ENCODE measurements at regions not wholly inside any gene's neighbourhood (a gene's known extent, or its start where the extent isn't known, plus 50 kb on each side); places are given as distances from the start of the nearest gene placed in this dataset.

DNA sequence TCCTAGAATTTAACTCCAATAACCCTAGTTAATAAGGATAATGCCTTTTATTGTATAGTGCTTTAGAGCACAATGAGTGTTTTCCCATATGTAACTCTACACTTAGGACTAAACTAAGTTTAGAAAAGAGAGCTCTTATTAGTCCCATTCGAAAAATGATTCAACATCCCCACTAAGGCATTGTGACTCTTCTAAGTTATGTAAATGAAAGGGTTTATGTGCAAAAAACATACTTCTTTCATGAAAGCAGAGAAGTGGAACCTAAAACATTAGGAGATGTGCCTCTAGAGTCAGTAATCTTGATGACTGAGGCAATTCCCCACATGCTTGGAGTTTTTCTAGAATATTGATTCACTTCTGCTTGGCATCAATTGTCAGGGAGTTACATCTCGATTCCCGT lies 344.1 kb upstream of the ZNF717 start:
- no peaks in the 10 kb centered on the region for H3K36me3 ChIP-seq (ENCODE audit: control insufficient read depth, insufficient read depth, low read length, severe bottlenecking)
- H3K9ac ChIP-seq (ENCODE audit: low read length), result no peak overlapping the region
- no peaks in the 10 kb centered on the region for H3K9me3 ChIP-seq (ENCODE audit: control insufficient read depth, low read length)
- DNase-seq (ENCODE audit: low read depth), result no peak
- H3K4me1 ChIP-seq (ENCODE audit: control insufficient read depth, insufficient read depth, low read length), result peaks cover 9% of the 10 kb centered on the region
- H3K27me3 ChIP-seq (replicated peaks; ENCODE audit: control insufficient read depth, insufficient read depth, low read length), result no peaks in the 10 kb centered on the region
- no peak overlapping the region for H3K4me3 ChIP-seq (ENCODE audit: low read length)

DNA sequence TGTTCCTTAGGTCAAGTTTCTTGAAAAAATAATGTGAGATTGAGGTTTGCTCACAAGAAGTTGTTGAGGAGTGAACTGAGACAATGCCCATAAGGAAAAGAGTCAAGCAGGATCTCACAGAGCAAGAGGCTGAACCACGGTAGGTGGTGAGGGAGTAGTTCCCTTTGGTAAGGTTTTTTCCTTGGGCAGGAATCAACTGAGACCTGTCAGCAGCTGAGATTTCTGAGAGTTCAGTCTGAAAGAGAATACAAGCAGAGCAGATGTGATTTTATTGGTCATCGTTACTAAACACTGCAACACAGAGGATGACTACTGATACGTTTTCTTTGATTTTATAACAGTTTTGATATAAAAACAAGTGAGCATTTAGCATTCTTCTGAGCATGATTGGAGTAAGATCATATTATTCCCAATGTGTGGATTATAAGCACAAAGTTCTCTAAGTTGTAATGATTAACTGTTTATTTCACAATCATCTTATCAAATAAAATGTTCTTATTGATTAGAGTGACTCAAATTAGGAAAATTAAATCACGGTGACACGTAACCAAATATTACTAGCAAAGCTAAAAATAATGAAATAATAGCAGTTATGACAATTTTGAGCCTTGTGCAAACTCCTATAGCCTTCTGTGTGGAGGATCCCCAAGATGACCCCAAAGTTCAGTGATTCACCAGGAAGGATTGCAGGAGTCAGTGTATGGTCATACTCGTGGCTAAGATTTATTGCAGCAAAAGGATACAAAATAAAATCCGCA lies 346.2 kb upstream of the ZNF717 start:
- no peak overlapping the region for H3K9ac ChIP-seq (ENCODE audit: low read length)
- DNase-seq (ENCODE audit: low read depth), result peak; percentile 29
- H3K4me3 ChIP-seq (ENCODE audit: low read length), result no peak overlapping the region
- no peaks in the 10 kb centered on the region for H3K36me3 ChIP-seq (ENCODE audit: control insufficient read depth, insufficient read depth, low read length, severe bottlenecking)
- peaks cover 9% of the 10 kb centered on the region for H3K4me1 ChIP-seq (ENCODE audit: control insufficient read depth, insufficient read depth, low read length)
- no peaks in the 10 kb centered on the region for H3K27me3 ChIP-seq (replicated peaks; ENCODE audit: control insufficient read depth, insufficient read depth, low read length)
- H3K9me3 ChIP-seq (ENCODE audit: control insufficient read depth, low read length), result no peaks in the 10 kb centered on the region

DNA sequence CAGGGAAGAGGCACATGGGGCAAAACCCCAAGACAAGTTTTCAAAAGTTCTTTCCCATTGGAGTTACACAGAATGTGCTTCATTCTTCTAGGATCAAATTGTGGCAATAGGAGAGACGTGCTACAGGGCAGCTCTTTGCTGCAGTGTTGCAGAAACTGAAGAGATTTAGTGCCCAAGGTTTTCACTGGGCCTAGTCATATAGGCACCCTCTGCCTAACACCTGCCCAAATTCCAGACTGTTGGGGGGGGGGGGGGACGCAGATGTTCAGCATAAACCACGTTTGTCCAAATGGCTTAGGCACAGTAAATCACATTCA lies 346.8 kb upstream of the ZNF717 start:
- DNase-seq (ENCODE audit: low read depth), result no peak
- no peaks in the 10 kb centered on the region for H3K36me3 ChIP-seq (ENCODE audit: control insufficient read depth, insufficient read depth, low read length, severe bottlenecking)
- H3K27me3 ChIP-seq (replicated peaks; ENCODE audit: control insufficient read depth, insufficient read depth, low read length), result no peaks in the 10 kb centered on the region

DNA sequence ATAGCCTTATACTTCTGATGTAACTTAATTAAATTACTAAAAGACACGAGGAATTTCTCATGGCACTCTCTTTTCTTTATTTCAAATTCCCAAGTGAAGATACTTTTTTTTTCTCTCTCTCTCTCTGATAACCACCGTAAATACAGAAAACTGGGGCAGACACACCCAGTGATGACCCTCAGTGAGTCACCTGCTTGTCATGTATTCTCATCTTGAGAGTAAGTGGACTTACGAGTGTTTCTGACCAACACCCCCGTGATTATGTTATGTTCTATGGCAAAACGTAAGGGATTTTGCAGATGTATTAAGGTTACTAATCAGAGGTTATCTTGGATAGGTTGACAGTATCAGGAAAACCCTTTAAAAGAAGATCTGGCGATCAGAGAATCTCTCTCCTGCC lies 348.8 kb upstream of the ZNF717 start:
- Histone ChIP-seq H3K9ac (ENCODE audit: low read length) (no peak overlapping the region), H3K9me3 (ENCODE audit: control insufficient read depth, low read length) (no peaks in the 10 kb centered on the region), H3K27me3 (replicated peaks; ENCODE audit: control insufficient read depth, insufficient read depth, low read length) (no peaks in the 10 kb centered on the region), H3K36me3 (ENCODE audit: control insufficient read depth, insufficient read depth, low read length, severe bottlenecking) (no peaks in the 10 kb centered on the region), H3K4me3 (ENCODE audit: low read length) (no peak overlapping the region), H3K4me1 (ENCODE audit: control insufficient read depth, insufficient read depth, low read length) (peaks cover 9% of the 10 kb centered on the region)
- DNase-seq (ENCODE audit: low read depth), result no peak

More for the DNA sequence above, 346.8 kb upstream of the ZNF717 start:
- no peak overlapping the region for H3K4me3 ChIP-seq (ENCODE audit: low read length)
- H3K9ac ChIP-seq (ENCODE audit: low read length), result no peak overlapping the region
- no peaks in the 10 kb centered on the region for H3K9me3 ChIP-seq (ENCODE audit: control insufficient read depth, low read length)
- H3K4me1 ChIP-seq (ENCODE audit: control insufficient read depth, insufficient read depth, low read length), result peaks cover 9% of the 10 kb centered on the region

DNA sequence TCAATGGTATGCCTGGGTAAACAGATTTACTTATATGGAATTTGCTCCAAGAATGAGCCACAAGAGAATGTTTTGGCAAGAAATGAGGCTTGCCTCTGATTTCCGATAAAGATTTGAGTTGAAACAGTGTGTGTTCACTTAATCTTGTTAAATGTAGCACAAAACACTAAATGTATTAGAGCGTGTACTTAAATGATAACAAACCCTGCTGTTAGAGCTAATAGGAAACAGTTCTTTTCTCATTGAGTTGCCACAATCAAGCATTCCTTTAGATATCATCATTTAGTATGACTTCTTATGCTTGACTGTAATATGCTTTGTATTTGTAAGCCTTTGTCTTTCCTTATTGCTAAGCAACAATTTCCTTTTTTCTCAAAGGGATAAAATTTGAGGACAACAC lies 353.6 kb upstream of the ZNF717 start:
- DNase-seq (ENCODE audit: low read depth), result peak; percentile 42
- no peaks in the 10 kb centered on the region for H3K27me3 ChIP-seq (replicated peaks; ENCODE audit: control insufficient read depth, insufficient read depth, low read length)
- H3K9me3 ChIP-seq (ENCODE audit: control insufficient read depth, low read length), result no peaks in the 10 kb centered on the region
- no peak overlapping the region for H3K4me3 ChIP-seq (ENCODE audit: low read length)
- no peaks in the 10 kb centered on the region for H3K36me3 ChIP-seq (ENCODE audit: control insufficient read depth, insufficient read depth, low read length, severe bottlenecking)
- no peak overlapping the region for H3K9ac ChIP-seq (ENCODE audit: low read length)
- H3K4me1 ChIP-seq (ENCODE audit: control insufficient read depth, insufficient read depth, low read length), result no peaks in the 10 kb centered on the region

DNA sequence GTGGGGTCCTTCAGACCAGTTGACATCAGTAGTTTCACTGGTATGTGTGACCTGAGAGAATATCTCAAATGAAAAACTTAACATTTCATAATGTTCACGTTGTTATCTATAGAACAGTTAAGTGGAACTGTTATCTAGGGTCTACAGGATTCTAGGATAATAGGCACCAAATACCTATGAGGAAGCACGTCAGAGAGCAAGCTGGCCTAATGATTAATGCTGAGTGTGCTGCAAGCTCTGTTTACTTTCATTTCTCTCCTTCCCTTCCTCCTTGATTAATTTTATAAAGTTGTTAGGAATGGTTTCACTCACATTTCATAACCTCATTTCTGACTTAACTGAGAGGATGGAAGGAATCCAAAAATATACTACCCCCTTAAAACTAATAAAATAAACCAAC lies 362.5 kb upstream of the ZNF717 start:
- Histone ChIP-seq H3K27me3 (replicated peaks; ENCODE audit: control insufficient read depth, insufficient read depth, low read length) (no peaks in the 10 kb centered on the region), H3K9me3 (ENCODE audit: control insufficient read depth, low read length) (peaks cover 4% of the 10 kb centered on the region), H3K4me1 (ENCODE audit: control insufficient read depth, insufficient read depth, low read length) (no peaks in the 10 kb centered on the region), H3K9ac (ENCODE audit: low read length) (no peak overlapping the region), H3K4me3 (ENCODE audit: low read length) (no peak overlapping the region), H3K36me3 (ENCODE audit: control insufficient read depth, insufficient read depth, low read length, severe bottlenecking) (no peaks in the 10 kb centered on the region)
- DNase-seq (ENCODE audit: low read depth), result no peak

DNA sequence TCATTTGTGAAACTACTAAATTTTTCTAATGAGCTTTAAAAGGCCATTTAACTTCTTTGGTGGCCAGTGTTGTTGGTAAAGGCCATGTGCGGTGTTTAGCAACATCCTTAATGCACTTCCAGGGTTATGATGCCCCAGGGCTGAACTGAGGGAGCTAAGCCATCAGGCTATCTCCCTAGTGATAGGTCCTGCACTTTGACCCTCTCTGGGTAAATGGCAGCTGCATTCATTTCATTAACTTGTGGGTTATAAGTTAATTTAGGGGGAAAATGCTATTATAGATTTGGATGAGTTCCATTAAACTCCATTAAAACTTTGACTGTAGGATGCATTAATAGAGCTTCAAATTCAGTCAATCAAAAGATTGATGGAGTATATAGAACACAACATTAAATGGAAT lies 366.7 kb upstream of the ZNF717 start:
- H3K4me3 ChIP-seq (ENCODE audit: low read length), result no peak overlapping the region
- no peaks in the 10 kb centered on the region for H3K36me3 ChIP-seq (ENCODE audit: control insufficient read depth, insufficient read depth, low read length, severe bottlenecking)
- no peak overlapping the region for H3K9ac ChIP-seq (ENCODE audit: low read length)
- no peaks in the 10 kb centered on the region for H3K4me1 ChIP-seq (ENCODE audit: control insufficient read depth, insufficient read depth, low read length)
- no peak for DNase-seq (ENCODE audit: low read depth)
- H3K9me3 ChIP-seq (ENCODE audit: control insufficient read depth, low read length), result peaks cover 4% of the 10 kb centered on the region
- H3K27me3 ChIP-seq (replicated peaks; ENCODE audit: control insufficient read depth, insufficient read depth, low read length), result no peaks in the 10 kb centered on the region

DNA sequence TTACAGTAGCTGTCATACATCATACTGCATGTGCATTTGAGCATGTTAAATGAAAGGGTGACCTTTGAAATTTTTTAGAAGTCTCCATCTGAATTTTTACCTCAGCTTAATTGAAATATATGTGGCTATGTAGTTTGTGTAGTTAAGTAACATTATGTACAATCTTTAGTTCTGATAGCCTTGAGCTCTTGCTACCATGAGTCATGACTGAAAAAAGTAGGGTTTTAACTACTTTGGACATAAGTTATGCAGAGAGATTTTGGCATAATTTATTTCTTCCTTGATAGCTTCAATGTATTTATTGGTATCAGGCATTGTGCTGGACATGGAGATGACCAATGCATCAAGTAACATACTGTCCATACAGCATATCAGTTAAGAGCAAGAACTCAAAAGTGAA lies 376.5 kb upstream of the ZNF717 start:
- H3K9ac ChIP-seq (ENCODE audit: low read length), result no peak overlapping the region
- H3K9me3 ChIP-seq (ENCODE audit: control insufficient read depth, low read length), result no peaks in the 10 kb centered on the region
- no peak for DNase-seq (ENCODE audit: low read depth)
- H3K4me1 ChIP-seq (ENCODE audit: control insufficient read depth, insufficient read depth, low read length), result no peaks in the 10 kb centered on the region
- no peaks in the 10 kb centered on the region for H3K27me3 ChIP-seq (replicated peaks; ENCODE audit: control insufficient read depth, insufficient read depth, low read length)
- no peaks in the 10 kb centered on the region for H3K36me3 ChIP-seq (ENCODE audit: control insufficient read depth, insufficient read depth, low read length, severe bottlenecking)
- no peak overlapping the region for H3K4me3 ChIP-seq (ENCODE audit: low read length)

DNA sequence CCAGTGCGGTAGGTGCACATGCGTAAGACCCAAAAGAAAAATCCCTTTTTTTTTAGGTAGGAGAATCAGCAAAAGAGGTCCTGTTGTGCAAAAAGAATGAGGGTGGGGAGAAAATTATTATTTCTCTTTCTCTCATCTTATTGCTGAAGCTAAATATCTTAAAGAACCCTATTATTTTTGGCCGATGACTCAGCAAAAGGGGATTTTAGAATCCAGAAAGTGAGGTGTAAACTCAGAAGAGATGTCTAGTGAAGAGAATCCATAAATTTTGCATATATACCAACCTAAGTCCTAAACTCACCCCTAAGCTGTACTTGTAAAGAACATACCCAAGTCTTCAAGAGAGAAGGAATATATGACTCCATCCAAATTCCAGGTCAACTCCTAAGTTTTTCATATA lies 386.3 kb upstream of the ZNF717 start:
- no peaks in the 10 kb centered on the region for H3K36me3 ChIP-seq (ENCODE audit: control insufficient read depth, insufficient read depth, low read length, severe bottlenecking)
- no peaks in the 10 kb centered on the region for H3K27me3 ChIP-seq (replicated peaks; ENCODE audit: control insufficient read depth, insufficient read depth, low read length)
- H3K9me3 ChIP-seq (ENCODE audit: control insufficient read depth, low read length), result no peaks in the 10 kb centered on the region
- H3K9ac ChIP-seq (ENCODE audit: low read length), result no peak overlapping the region
- no peak overlapping the region for H3K4me3 ChIP-seq (ENCODE audit: low read length)
- no peak for DNase-seq (ENCODE audit: low read depth)
- no peaks in the 10 kb centered on the region for H3K4me1 ChIP-seq (ENCODE audit: control insufficient read depth, insufficient read depth, low read length)

DNA sequence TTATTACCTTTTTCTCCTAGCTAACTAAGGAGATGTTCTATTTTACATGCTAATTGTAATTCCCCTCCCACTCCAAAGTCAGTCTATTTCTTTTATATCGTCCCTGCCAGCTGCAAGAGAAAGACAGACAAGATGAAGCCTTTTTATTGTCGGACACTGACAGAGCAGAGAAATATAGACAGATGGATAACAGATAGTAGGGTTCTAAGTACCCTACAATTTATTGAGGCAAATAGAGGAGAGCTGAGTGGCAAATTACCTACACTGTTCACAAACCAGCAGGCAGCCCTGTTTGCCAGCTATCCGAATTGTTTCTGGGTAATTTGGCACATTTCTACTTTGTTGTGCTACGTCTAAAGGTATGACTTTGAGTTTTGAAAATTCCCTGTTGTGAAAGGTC lies 392.3 kb upstream of the ZNF717 start:
- H3K4me3 ChIP-seq (ENCODE audit: low read length), result no peak overlapping the region
- no peaks in the 10 kb centered on the region for H3K27me3 ChIP-seq (replicated peaks; ENCODE audit: control insufficient read depth, insufficient read depth, low read length)
- H3K9me3 ChIP-seq (ENCODE audit: control insufficient read depth, low read length), result no peaks in the 10 kb centered on the region
- H3K9ac ChIP-seq (ENCODE audit: low read length), result no peak overlapping the region
- H3K4me1 ChIP-seq (ENCODE audit: control insufficient read depth, insufficient read depth, low read length), result no peaks in the 10 kb centered on the region
- H3K36me3 ChIP-seq (ENCODE audit: control insufficient read depth, insufficient read depth, low read length, severe bottlenecking), result no peaks in the 10 kb centered on the region
- no peak for DNase-seq (ENCODE audit: low read depth)

DNA sequence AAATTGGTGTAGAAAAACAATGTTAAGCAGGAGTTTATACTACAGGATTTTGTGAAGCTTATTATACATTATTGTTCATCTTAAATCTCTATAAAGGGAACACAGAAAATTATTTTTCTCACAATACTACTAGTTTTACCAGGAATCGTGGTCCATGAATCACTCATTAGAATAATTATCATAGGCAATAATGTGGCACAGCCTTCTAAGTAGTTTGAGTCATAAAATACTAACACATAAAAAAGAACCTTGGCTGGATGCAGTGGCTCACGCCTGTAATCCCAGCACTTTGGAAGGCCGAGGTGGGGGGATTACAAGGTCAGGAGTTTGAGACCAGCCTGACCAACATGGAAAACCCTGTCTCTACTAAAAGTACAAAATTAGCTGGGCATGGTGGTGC lies 393.1 kb upstream of the ZNF717 start:
- Histone ChIP-seq H3K36me3 (ENCODE audit: control insufficient read depth, insufficient read depth, low read length, severe bottlenecking) (no peaks in the 10 kb centered on the region), H3K27me3 (replicated peaks; ENCODE audit: control insufficient read depth, insufficient read depth, low read length) (no peaks in the 10 kb centered on the region), H3K9me3 (ENCODE audit: control insufficient read depth, low read length) (no peaks in the 10 kb centered on the region), H3K9ac (ENCODE audit: low read length) (no peak overlapping the region), H3K4me1 (ENCODE audit: control insufficient read depth, insufficient read depth, low read length) (no peaks in the 10 kb centered on the region), H3K4me3 (ENCODE audit: low read length) (no peak overlapping the region)
- DNase-seq (ENCODE audit: low read depth), result no peak

DNA sequence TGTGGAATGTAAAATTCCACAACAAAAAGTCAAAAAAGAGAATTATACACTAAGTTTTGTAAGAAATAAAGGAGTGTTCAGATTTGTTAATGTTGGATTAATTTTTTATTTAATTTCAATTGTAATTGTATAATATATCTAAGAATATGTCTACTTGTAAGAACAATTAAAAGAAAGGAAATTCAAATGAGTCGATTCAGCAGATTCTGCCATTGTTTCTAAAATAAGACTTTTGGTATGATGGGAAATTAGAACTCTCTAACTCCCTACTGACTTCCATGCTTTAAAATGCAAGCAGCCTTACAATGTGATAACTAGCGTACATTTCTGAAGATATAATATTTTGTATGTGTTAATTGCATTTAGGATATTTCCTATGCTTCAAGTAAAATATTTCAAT lies 395.9 kb upstream of the ZNF717 start:
- Histone ChIP-seq H3K27me3 (replicated peaks; ENCODE audit: control insufficient read depth, insufficient read depth, low read length) (no peaks in the 10 kb centered on the region), H3K4me1 (ENCODE audit: control insufficient read depth, insufficient read depth, low read length) (no peaks in the 10 kb centered on the region), H3K9ac (ENCODE audit: low read length) (no peak overlapping the region), H3K36me3 (ENCODE audit: control insufficient read depth, insufficient read depth, low read length, severe bottlenecking) (no peaks in the 10 kb centered on the region), H3K9me3 (ENCODE audit: control insufficient read depth, low read length) (no peaks in the 10 kb centered on the region), H3K4me3 (ENCODE audit: low read length) (no peak overlapping the region)
- no peak for DNase-seq (ENCODE audit: low read depth)
